ENCODE measurements at regions not wholly inside any gene's neighbourhood (a gene's known extent, or its start where the extent isn't known, plus 50 kb on each side); places are given as distances from the start of the nearest gene placed in this dataset.

DNA sequence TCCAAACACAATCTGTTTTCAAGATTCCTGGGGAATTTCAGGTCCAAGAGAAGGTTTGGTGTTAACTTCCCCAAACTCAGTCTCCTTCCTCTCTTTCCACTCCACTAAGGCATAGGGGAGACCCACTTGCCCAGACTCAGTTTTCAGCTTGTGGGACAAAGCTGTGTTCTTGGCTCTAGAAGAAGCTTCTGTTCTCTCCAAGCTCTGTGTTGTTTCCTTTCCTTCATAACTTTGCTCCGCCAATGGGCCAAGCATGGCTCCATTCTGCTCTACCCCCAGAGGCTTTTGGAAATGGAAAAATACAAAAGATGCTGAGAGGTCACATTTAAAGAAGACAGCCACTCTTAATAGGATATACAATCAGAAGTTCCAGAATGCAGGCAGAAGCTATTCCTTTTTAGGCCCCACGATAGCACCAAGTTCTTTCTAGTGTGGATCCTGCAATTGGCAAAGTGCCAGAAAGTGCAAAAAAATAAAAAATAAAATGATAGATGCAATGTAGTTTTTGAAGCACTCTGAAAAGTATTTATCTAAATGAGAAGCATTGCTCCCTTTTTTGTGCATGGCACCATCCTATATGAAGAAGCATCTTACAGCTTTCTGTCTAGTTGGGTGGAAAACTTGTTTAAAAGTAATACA lies 510.1 kb downstream of the TXNL1 start:
- no peak for DNase-seq (ENCODE audit: low read depth, low spot score)

- DNase-seq (ENCODE audit: low read depth, low spot score), result no peak
Observed at GRCh38 chr18:56127322-56128099, 510.9 kb downstream of the TXNL1 start.

GRCh38 chr18:56124186-56124585 lies 514.2 kb downstream of the TXNL1 start:
- no peak for DNase-seq (ENCODE audit: low read depth, low spot score)

- DNase-seq (ENCODE audit: low read depth, low spot score), result no peak
Observed at GRCh38 chr18:56121669-56122068, 516.7 kb downstream of the TXNL1 start.

GRCh38 chr18:56120782-56121181 lies 517.6 kb downstream of the TXNL1 start:
- no peak for DNase-seq (ENCODE audit: low read depth, low spot score)

- no peak for DNase-seq (ENCODE audit: low read depth, low spot score)
Observed at GRCh38 chr18:56119681-56120080, 518.7 kb downstream of the TXNL1 start.

GRCh38 chr18:56118422-56118821 lies 520.0 kb downstream of the TXNL1 start:
- DNase-seq (ENCODE audit: low read depth, low spot score), result no peak

DNA sequence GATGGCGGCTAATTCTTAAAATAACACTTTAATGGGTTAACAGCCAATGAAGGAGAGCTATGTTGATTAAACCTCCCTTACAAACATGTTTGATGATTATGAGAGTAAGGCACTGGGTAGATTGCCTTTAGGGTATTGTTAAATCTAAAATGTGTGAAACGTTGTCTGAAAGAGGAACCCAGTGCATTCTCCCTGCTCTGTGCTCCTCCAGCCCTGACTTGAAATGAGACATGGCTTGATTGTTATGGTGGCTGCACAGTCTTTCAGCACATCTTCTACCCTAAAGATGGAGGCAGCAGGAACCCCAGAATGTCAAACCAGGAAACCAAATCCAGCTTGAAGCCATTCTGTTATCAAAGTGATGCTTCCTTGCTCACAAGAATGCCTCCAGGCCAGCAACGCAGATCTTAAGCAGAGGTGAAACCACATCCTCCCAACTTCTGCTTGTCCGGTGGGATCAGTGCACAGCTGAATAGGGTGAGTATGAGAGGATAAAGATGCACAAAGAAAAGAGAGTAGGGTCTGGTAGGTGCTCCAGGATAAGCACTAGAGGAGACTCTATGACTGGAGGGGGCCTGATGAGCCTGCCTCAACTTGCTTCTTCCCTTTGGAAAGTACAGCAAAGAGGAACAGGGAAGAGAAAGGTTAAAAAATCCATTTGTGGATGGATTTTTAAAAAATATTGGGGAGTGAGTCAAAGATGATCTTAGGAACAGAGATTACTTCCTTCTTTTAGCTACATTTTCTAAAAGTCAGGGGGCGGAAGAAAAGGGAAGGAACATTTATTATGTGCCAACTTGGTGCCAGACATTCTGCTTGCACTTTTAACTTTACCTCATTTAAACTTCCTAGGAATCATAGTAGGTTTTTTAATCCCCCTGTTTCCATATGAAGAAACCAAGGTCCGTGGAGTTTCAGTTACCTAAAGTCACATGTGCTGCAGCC lies 523.0 kb downstream of the TXNL1 start:
- no peak for DNase-seq (ENCODE audit: low read depth, low spot score)

- no peak for DNase-seq (ENCODE audit: low read depth, low spot score)
Observed at GRCh38 chr18:56112984-56113383, 525.0 kb upstream of the TCF4 start.

GRCh38 chr18:56112013-56112749 lies 524.2 kb upstream of the TCF4 start:
- DNase-seq (ENCODE audit: low read depth, low spot score), result no peak

GRCh38 chr18:56109757-56110156 lies 521.8 kb upstream of the TCF4 start:
- no peak for DNase-seq (ENCODE audit: low read depth, low spot score)

GRCh38 chr18:56108478-56109367 lies 520.7 kb upstream of the TCF4 start:
- DNase-seq (ENCODE audit: low read depth, low spot score), result no peak

- DNase-seq (ENCODE audit: low read depth, low spot score), result no peak
Observed at GRCh38 chr18:56107821-56108477, 520.0 kb upstream of the TCF4 start.

DNA sequence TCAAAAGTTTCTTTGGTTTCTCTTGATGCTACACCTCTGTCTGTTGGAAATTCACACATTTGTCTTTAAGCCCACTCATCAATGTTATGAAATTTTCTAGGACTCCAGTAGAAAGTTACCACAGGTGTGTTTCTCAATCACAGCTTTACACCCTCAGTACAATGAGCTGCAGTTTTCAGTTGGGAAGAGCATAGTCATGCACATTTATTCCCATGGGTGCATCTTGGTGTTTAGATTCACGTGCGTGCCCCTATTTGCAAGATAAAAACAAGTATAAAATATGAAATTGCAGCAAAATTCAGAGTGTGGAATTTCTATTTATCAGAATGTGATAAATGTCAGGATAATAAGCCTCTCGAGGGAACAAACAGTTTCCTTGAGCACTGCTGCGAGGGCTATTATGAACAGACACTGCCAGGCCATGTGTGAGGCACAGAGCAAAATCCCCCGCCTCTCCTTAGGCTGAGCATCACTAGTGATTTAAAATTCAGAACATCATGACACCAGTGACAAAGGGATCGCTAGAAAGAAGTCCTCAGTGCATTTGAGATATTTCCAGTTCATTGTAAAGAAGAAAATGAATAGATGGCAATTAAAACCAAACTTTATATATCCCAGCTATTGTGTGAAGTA lies 512.2 kb upstream of the TCF4 start:
- DNase-seq (ENCODE audit: low read depth, low spot score), result no peak

DNA sequence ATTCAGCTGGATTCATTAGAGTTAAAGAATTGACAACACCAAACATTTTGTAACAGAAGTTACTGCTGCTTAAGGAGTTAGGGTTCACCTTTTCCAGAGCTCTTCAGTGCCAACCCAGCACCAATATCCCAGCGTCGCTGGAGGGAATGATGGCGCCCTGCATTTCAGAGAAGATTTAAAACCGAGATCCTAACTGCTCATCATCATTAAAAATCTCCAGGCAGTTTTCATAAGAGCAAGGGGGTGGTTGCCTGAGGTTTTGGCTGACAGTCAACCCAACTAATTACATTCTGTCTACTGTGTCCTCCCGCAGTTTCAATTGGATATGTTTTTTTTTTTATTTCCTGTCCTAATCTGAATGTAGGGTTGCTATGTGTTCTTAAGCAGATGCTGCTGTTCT lies 509.6 kb upstream of the TCF4 start:
- no peak for DNase-seq (ENCODE audit: low read depth, low spot score)

DNA sequence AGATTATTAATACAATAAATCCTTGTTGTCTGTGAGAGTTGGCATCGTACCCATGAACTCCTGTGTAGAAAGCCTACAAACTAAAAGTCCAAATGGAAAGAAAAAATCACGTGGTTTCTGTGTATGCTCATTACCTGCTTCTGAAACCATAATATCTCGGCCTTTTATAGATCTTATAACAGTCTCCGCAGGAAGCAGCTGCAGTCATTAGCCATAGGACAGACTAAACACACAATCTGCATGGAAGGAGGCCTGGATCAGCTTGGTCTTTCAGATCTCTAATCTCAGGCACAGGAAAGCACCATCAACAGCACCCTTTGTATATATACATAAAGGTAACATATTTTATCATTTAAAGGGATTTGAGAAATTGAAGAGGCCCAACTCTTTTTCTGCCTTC lies 508.9 kb upstream of the TCF4 start:
- no peak for DNase-seq (ENCODE audit: low read depth, low spot score)

DNA sequence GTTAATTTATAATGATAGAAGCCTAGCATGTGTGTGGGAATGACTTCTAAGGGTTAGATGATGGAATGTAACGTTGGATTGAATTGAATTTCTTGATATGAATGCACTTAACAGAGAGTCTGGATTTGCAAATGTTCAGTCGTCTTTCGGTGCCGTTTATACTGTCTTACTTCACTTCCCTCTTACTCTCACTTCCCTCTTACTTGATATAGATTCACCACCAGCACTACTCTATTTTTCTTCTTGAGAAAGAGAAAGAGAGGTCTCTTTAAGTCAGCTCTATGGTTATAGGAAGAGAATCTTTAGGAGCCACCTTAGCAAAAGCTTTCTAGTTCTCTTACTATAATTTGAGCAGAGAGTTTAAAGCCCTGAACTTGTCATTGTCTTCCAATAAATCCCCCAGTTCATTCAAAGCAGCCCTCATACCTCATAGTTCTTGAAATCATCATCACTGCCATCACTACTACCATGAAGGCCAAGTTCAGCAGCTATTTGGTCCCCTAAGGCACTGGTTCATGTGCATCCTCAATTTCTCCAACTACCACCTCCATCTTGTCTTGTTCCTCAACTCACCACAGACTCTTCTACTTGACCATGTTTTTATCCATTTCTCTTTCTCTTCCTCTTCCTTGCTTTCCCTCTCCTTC lies 501.7 kb upstream of the TCF4 start:
- DNase-seq (ENCODE audit: low read depth, low spot score), result no peak

GRCh38 chr18:56086786-56087185 lies 498.8 kb upstream of the TCF4 start:
- no peak for DNase-seq (ENCODE audit: low read depth, low spot score)

DNA sequence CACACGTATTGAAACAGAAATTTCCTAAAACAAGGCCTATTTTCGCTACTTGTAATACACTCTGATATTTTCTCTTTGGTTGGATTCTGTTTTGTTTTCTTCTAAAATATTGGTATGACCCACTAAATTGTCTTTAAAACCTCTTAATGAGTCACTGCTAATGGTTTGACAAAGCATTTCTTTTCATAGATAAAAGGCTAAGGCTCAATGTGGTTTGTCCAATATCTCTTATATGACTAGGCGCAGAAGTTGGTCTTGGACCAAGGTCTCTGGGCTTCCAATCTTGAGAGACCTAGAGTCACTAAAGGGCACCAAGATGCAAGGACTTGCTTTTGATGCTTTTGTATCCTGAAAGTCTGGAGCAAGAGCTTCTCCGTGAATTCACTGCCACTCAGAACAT lies 498.2 kb upstream of the TCF4 start:
- DNase-seq (ENCODE audit: low read depth, low spot score), result no peak
